GM12874 (cell line): ENCODE measurements at regions not wholly inside any gene's neighbourhood (a gene's known extent, or its start where the extent isn't known, plus 50 kb on each side); places are given as distances from the start of the nearest gene placed in this dataset.

ENCODE experiments used
- CTCF ChIP-seq: IDR thresholded peaks from 2 replicates; pipeline ENCODE4 v1.5.1; 2011; ENCODE audit warnings: low read depth, mild to moderate bottlenecking, control low read depth, low read length, moderate library complexity; ENCODE audit not compliant: insufficient read depth

- TF ChIP-seq CTCF = no peak
Observed at GRCh38 chr12:34287986-34288962, 266.0 kb downstream of the ALG10 start.

- TF ChIP-seq CTCF = no peak
Observed at GRCh38 chr12:34288963-34289345, 266.7 kb downstream of the ALG10 start.

DNA sequence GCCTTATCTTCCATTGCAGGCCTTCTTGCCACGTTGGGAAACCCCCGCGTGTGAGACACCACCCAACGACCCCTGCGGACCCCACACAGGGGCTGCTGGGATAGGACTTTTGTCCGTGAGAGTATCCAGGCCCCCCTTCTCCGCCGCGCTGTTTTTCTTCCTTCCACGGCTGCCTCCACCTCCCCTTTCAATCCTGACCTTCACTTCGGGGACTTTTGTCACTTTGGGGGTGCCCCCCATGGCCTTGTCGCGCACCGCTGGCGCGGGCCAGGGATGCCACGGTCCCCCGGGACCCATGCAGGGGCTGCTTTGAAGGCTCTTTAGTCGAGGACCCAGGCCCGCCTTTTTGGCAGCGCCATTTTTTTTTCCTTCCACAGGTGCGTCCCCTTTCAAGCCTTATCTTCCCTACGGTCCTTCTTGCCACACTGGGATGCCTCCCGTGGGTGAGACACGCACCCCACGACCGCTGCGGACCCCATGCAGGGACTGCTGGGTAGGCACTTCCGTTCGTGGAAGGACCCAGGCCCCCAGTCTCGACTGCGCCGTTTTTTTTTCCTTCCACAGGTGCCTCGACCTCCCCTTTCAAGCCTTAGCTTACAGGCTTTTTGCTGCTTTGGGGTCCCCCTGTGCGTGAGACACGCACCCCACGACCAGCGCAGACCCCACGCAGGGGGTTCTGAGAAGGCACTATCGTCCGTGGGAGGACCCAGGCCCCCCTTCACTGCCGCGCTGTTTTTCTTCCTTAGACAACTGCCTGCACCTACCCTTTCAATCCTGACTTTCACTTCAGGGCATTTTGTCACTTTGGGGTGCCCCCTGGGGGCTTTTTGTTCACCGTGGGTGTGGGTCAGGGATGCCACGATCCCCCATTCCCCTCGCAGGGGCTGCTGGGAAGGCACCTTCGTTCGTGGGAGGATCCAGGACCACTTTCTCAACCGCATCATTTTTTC, 267.4 kb downstream of the ALG10 start:
- TF ChIP-seq CTCF = no peak

DNA sequence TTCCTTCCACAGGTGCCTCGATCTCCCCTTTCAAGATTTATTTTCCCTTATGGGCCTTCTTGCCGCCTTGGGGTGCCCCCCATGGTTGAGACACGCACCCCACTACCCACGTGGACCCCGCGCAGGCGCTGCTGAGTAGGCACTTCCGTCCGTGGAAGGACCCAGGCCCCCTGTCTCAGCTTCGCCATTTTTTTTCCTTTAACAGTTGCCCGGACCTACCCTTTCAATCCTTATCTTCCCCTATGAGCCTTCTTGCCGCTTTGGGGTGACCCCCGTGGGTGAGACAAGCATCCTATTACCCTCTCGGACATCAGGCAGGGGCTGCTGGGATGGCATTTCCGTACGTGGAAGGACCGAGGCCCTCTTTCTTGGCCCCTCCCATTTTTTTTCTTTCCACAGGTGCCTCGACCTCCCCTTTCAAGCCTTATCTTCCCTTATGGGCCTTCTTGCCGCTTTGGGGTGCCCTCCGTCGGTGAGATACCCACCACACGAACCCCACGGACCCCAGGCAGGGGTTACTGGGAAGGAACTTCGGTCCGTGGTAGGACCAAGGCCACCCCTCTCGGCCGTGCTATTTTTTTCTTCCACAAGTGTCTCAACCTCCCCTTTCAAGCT, 268.2 kb downstream of the ALG10 start:
- TF ChIP-seq CTCF = no peak

GRCh38 chr12:34291001-34291400, 268.7 kb downstream of the ALG10 start:
- no peak for TF ChIP-seq CTCF

DNA sequence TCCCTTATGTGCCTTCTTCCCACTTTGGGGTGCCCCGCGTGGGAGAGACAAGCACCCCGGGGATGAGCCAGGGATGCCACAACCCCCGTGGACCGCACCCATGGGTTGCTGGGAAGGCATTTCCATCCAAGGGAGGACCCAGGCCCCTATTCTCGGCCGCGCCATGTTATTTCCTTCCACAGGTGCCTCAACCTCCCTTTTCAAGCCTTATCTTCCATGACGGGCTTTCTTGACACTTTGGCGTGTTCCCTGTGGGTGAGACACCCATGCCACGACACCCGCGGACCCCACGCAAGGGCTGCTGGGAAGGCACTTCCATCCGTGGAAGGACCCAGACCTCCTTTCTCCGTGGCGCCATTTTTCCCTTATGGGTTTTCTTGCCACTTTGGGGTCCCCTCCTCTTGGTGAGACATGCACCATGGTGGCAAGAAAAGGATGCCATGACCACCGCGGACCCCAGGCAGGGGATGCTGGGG, 269.2 kb downstream of the ALG10 start:
- no peak for TF ChIP-seq CTCF
